ENCODE measurements at regions not wholly inside any gene's neighbourhood (a gene's known extent, or its start where the extent isn't known, plus 50 kb on each side); places are given as distances from the start of the nearest gene placed in this dataset.

DNA sequence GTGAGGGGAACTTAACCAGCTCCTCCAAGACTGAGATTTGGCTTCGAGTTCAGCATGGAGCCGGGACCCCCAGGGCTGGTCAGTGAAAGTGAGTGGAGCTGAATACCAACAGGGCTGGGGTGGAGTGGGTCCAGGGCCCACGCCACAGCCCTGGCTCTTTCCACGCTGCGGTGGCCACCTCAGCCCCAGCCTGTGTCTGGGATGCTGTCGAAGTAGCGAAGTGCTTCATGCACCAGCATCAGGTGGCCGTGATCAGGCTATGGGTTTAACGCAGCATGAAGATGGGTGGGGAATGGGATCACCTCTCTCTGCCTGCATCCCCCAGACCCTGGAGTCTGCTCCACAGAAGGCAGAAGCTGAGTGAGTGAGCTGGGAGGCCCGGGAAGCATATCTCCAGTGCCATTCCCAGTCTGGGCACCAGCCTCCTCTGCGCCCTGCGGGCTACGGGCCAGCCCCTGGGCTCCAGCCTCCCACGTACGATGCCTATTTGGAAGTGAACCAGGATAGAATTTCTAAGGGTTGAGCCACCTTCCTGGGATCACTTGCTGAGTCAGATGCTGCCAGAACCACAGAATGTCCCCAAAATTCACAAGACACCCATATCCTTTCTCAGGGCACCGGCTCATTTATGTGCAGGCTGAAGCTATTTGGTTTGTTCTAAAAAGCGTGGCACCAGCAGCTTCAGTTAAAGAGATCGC is 131.1 kb upstream of the CHST15 start:
- H3K9me3 Mint-ChIP-seq = peaks cover 38% of the 10 kb centered on the region
- ChIA-PET CTCF (interaction anchor here (1.6 kb wide), 1 partner anchor 230 kb away, joined by 7 read pairs; no protein-coding TSS in a partner anchor), POLR2A (no interaction called here)
- H3K27me3 Mint-ChIP-seq (ENCODE audit: low read depth) = no peaks in the 10 kb centered on the region; the same call in 1 of the 2 replicates
- no peak for ATAC-seq
- no peak for DNase-seq (ENCODE audit: low spot score)
- H3K4me3 Mint-ChIP-seq = no peak overlapping the region
- H3K4me1 Mint-ChIP-seq = peaks cover 13% of the 10 kb centered on the region
- no peak overlapping the region for H3K27ac Mint-ChIP-seq
- peaks cover 25% of the 10 kb centered on the region for H3K36me3 Mint-ChIP-seq
- TF ChIP-seq NFATC4 (CRISPR knock-in tag; IDR thresholded peaks at IDR 0.05) (no peak), RELA (CRISPR knock-in tag; IDR thresholded peaks at IDR 0.05; ENCODE audit: borderline replicate concordance) (no peak), GTF2I (CRISPR knock-in tag; conservative IDR thresholded peaks at IDR 0.05) (no peak), TP53 (CRISPR knock-in tag; IDR thresholded peaks at IDR 0.05) (no peak), ZNF317 (CRISPR knock-in tag; IDR thresholded peaks at IDR 0.05; ENCODE audit: borderline replicate concordance, low read depth) (no peak), ZNF396 (CRISPR knock-in tag; IDR thresholded peaks at IDR 0.05; ENCODE audit: borderline replicate concordance) (no peak)

DNA sequence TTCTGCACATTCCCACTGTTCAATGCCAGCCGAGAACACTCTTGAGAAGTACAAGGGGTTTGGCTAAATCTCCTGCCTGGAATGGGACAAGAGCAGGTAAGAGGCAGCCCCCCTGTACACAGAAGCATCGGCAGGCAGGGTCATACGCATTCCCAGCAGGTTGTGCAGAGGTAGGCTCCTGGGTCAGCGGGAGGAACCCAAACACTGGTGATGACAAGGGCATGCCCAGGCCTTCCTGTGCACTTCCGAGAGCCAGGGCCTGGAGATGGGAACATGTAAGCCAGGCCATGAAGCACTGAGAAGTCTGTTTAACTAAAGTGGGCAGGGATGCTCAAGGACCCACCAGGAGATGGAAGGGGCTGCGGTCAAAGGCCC is 130.3 kb upstream of the CHST15 start:
- Mint-ChIP-seq H3K27ac (no peak overlapping the region), H3K36me3 (peaks cover 18% of the 10 kb centered on the region), H3K4me3 (no peak overlapping the region), H3K9me3 (peaks cover 30% of the 10 kb centered on the region), H3K27me3 (ENCODE audit: low read depth) (no peaks in the 10 kb centered on the region; the same call in 1 of the 2 replicates), H3K4me1 (peaks cover 13% of the 10 kb centered on the region)
- CTCF ChIA-PET = interaction anchor here (1.0 to 3.6 kb wide), 3 partner anchors 31 to 228 kb away, joined by 3 to 21 read pairs (median 3); no protein-coding TSS in a partner anchor
- no peak for ATAC-seq
- DNase-seq (ENCODE audit: low spot score) = no peak
- POLR2A ChIA-PET = no interaction called here
- TF ChIP-seq, protein P1, sequence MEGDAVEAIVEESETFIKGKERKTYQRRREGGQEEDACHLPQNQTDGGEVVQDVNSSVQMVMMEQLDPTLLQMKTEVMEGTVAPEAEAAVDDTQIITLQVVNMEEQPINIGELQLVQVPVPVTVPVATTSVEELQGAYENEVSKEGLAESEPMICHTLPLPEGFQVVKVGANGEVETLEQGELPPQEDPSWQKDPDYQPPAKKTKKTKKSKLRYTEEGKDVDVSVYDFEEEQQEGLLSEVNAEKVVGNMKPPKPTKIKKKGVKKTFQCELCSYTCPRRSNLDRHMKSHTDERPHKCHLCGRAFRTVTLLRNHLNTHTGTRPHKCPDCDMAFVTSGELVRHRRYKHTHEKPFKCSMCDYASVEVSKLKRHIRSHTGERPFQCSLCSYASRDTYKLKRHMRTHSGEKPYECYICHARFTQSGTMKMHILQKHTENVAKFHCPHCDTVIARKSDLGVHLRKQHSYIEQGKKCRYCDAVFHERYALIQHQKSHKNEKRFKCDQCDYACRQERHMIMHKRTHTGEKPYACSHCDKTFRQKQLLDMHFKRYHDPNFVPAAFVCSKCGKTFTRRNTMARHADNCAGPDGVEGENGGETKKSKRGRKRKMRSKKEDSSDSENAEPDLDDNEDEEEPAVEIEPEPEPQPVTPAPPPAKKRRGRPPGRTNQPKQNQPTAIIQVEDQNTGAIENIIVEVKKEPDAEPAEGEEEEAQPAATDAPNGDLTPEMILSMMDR (IDR thresholded peaks at IDR 0.05) = no peak
- TF ChIP-seq, protein P2, sequence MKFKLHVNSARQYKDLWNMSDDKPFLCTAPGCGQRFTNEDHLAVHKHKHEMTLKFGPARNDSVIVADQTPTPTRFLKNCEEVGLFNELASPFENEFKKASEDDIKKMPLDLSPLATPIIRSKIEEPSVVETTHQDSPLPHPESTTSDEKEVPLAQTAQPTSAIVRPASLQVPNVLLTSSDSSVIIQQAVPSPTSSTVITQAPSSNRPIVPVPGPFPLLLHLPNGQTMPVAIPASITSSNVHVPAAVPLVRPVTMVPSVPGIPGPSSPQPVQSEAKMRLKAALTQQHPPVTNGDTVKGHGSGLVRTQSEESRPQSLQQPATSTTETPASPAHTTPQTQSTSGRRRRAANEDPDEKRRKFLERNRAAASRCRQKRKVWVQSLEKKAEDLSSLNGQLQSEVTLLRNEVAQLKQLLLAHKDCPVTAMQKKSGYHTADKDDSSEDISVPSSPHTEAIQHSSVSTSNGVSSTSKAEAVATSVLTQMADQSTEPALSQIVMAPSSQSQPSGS (CRISPR knock-in tag; IDR thresholded peaks at IDR 0.05; ENCODE audit: borderline replicate concordance, low read depth) = no peak
- TF ChIP-seq, protein P3, sequence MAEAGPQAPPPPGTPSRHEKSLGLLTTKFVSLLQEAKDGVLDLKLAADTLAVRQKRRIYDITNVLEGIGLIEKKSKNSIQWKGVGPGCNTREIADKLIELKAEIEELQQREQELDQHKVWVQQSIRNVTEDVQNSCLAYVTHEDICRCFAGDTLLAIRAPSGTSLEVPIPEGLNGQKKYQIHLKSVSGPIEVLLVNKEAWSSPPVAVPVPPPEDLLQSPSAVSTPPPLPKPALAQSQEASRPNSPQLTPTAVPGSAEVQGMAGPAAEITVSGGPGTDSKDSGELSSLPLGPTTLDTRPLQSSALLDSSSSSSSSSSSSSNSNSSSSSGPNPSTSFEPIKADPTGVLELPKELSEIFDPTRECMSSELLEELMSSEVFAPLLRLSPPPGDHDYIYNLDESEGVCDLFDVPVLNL (CRISPR knock-in tag; IDR thresholded peaks at IDR 0.05; ENCODE audit: borderline replicate concordance, low read depth) = no peak
- TF ChIP-seq EMX1 (CRISPR knock-in tag; IDR thresholded peaks at IDR 0.05) (no peak), ZNF423 (CRISPR knock-in tag; IDR thresholded peaks at IDR 0.05) (no peak), ZNF263 (CRISPR knock-in tag; IDR thresholded peaks at IDR 0.05; ENCODE audit: low read depth) (no peak), KAT7 (CRISPR knock-in tag; IDR thresholded peaks at IDR 0.05; ENCODE audit: borderline replicate concordance) (no peak), HMGA2 (CRISPR knock-in tag; IDR thresholded peaks at IDR 0.05) (no peak), NFE2L1 (CRISPR knock-in tag; IDR thresholded peaks at IDR 0.05) (no peak), JUN (CRISPR knock-in tag; IDR thresholded peaks at IDR 0.05) (no peak)
- TF ChIP-seq, protein P4, sequence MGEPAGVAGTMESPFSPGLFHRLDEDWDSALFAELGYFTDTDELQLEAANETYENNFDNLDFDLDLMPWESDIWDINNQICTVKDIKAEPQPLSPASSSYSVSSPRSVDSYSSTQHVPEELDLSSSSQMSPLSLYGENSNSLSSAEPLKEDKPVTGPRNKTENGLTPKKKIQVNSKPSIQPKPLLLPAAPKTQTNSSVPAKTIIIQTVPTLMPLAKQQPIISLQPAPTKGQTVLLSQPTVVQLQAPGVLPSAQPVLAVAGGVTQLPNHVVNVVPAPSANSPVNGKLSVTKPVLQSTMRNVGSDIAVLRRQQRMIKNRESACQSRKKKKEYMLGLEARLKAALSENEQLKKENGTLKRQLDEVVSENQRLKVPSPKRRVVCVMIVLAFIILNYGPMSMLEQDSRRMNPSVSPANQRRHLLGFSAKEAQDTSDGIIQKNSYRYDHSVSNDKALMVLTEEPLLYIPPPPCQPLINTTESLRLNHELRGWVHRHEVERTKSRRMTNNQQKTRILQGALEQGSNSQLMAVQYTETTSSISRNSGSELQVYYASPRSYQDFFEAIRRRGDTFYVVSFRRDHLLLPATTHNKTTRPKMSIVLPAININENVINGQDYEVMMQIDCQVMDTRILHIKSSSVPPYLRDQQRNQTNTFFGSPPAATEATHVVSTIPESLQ (CRISPR knock-in tag; IDR thresholded peaks at IDR 0.05) = no peak
- TF ChIP-seq, protein P5, sequence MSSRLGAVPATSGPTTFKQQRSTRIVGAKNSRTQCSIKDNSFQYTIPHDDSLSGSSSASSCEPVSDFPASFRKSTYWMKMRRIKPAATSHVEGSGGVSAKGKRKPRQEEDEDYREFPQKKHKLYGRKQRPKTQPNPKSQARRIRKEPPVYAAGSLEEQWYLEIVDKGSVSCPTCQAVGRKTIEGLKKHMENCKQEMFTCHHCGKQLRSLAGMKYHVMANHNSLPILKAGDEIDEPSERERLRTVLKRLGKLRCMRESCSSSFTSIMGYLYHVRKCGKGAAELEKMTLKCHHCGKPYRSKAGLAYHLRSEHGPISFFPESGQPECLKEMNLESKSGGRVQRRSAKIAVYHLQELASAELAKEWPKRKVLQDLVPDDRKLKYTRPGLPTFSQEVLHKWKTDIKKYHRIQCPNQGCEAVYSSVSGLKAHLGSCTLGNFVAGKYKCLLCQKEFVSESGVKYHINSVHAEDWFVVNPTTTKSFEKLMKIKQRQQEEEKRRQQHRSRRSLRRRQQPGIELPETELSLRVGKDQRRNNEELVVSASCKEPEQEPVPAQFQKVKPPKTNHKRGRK (CRISPR knock-in tag; IDR thresholded peaks at IDR 0.05; ENCODE audit: borderline replicate concordance) = no peak
- TF ChIP-seq, protein P6, sequence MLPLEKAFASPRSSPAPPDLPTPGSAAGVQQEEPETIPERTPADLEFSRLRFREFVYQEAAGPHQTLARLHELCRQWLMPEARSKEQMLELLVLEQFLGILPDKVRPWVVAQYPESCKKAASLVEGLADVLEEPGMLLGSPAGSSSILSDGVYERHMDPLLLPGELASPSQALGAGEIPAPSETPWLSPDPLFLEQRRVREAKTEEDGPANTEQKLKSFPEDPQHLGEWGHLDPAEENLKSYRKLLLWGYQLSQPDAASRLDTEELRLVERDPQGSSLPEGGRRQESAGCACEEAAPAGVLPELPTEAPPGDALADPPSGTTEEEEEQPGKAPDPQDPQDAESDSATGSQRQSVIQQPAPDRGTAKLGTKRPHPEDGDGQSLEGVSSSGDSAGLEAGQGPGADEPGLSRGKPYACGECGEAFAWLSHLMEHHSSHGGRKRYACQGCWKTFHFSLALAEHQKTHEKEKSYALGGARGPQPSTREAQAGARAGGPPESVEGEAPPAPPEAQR (CRISPR knock-in tag; IDR thresholded peaks at IDR 0.05) = no peak
- TF ChIP-seq, protein P7, sequence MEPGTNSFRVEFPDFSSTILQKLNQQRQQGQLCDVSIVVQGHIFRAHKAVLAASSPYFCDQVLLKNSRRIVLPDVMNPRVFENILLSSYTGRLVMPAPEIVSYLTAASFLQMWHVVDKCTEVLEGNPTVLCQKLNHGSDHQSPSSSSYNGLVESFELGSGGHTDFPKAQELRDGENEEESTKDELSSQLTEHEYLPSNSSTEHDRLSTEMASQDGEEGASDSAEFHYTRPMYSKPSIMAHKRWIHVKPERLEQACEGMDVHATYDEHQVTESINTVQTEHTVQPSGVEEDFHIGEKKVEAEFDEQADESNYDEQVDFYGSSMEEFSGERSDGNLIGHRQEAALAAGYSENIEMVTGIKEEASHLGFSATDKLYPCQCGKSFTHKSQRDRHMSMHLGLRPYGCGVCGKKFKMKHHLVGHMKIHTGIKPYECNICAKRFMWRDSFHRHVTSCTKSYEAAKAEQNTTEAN (CRISPR knock-in tag; IDR thresholded peaks at IDR 0.05) = no peak
- TF ChIP-seq, protein P8, sequence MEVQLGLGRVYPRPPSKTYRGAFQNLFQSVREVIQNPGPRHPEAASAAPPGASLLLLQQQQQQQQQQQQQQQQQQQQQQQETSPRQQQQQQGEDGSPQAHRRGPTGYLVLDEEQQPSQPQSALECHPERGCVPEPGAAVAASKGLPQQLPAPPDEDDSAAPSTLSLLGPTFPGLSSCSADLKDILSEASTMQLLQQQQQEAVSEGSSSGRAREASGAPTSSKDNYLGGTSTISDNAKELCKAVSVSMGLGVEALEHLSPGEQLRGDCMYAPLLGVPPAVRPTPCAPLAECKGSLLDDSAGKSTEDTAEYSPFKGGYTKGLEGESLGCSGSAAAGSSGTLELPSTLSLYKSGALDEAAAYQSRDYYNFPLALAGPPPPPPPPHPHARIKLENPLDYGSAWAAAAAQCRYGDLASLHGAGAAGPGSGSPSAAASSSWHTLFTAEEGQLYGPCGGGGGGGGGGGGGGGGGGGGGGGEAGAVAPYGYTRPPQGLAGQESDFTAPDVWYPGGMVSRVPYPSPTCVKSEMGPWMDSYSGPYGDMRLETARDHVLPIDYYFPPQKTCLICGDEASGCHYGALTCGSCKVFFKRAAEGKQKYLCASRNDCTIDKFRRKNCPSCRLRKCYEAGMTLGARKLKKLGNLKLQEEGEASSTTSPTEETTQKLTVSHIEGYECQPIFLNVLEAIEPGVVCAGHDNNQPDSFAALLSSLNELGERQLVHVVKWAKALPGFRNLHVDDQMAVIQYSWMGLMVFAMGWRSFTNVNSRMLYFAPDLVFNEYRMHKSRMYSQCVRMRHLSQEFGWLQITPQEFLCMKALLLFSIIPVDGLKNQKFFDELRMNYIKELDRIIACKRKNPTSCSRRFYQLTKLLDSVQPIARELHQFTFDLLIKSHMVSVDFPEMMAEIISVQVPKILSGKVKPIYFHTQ (CRISPR knock-in tag; IDR thresholded peaks at IDR 0.05) = no peak

Data from WTC11 (cell line).